Epithelial cell of proximal tubule (primary cell): ENCODE measurements at regions not wholly inside any gene's neighbourhood (a gene's known extent, or its start where the extent isn't known, plus 50 kb on each side); places are given as distances from the start of the nearest gene placed in this dataset.

ENCODE experiments used
- DNase-seq: peaks from one replicate; pipeline ENCODE4 v3.0.0-alpha.2; 2011; ENCODE audit warnings: low read depth
- H3K4me3 ChIP-seq: 2 replicates; pipeline ENCODE4 v1.5.1; 2011; ENCODE audit warnings: low read depth, mild to moderate bottlenecking, low read length
- TF ChIP-seq, protein P1 (sequence below): conservative IDR thresholded peaks from 2 replicates; pipeline ENCODE4 v1.5.1; 2012; ENCODE audit warnings: low read depth, mild to moderate bottlenecking, low read length

DNA sequence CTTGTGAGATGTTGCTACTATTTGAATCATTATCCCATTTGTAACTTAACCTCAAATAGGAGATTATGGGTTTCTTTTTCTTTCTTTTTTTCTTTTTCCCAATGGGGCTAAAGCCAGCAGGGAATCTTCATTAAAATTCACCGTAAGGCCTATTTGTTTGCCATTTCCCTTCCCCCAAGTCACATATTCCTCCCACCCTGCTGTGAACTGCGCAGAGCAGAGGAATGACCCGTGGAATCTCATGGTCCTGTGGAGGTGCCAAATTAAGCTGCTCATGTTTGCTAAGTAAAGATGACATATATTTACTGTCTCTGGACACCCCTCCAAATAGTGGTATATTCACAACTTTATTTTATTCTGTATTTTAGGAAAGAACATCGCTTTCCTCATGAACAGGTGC is 699.3 kb downstream of the RNF144B start:
- no peak overlapping the region for H3K4me3 ChIP-seq
- TF ChIP-seq, protein P1, sequence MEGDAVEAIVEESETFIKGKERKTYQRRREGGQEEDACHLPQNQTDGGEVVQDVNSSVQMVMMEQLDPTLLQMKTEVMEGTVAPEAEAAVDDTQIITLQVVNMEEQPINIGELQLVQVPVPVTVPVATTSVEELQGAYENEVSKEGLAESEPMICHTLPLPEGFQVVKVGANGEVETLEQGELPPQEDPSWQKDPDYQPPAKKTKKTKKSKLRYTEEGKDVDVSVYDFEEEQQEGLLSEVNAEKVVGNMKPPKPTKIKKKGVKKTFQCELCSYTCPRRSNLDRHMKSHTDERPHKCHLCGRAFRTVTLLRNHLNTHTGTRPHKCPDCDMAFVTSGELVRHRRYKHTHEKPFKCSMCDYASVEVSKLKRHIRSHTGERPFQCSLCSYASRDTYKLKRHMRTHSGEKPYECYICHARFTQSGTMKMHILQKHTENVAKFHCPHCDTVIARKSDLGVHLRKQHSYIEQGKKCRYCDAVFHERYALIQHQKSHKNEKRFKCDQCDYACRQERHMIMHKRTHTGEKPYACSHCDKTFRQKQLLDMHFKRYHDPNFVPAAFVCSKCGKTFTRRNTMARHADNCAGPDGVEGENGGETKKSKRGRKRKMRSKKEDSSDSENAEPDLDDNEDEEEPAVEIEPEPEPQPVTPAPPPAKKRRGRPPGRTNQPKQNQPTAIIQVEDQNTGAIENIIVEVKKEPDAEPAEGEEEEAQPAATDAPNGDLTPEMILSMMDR = no peak
- DNase-seq = no peak

DNA sequence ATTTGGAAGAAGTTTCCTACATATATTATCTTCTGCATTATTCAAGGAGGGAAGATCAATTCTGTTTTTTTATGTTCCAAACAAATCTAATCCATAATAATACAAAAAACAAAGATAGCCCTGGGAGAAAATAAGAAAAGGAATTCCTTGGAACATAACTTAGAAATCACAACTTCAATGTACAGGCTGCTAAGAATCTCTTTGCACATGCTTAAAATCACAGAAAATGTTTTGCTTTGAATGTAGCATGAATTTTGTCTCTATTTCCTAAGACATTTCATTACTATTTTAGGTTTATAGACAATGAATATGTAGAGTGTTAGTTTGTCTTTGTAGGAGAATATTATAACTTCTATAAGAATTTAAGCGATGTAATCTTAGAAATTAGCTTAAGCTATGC is 700.1 kb downstream of the RNF144B start:
- no peak overlapping the region for H3K4me3 ChIP-seq
- TF ChIP-seq, protein P1 = no peak
- no peak for DNase-seq

DNA sequence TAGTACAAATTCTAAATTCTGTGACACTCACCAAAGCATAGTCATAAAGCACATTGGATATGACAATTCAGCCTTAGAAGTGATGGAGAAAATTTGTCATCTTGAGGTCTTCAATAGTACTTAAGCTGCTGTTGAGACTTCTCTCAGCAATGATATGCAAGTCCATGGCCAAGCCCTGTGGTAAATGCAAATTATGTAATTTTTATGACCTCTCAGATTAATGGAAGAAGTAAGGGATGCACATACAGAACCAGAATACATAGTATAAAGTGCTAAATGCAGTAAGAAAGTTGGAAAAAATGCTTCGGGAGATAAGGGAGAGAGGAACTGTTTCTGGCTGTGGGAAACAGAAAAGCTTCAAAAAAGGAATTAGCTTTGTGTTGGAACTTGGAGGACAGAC is 700.7 kb downstream of the RNF144B start:
- DNase-seq = no peak
- TF ChIP-seq, protein P1 = no peak
- H3K4me3 ChIP-seq = no peak overlapping the region

DNA sequence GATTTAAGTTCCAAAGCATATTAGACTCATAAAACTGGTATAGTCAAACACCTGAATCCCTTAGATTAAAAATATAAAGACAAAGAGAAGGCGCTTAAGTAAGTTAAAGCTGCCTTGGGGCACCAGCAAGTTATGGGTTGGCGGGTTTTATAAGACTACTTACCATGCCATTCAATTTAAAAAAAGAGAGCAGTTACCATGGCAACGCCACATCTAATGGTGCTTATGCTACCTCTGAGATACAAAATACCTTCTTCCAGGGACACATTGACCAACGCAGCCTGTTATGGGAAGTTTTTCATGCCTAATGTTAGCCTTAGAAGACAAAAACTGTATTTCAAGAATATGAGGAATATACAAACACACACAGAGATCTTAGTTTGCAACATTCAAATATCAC is 713.6 kb downstream of the RNF144B start:
- TF ChIP-seq, protein P1 = no peak
- DNase-seq = no peak
- no peak overlapping the region for H3K4me3 ChIP-seq

DNA sequence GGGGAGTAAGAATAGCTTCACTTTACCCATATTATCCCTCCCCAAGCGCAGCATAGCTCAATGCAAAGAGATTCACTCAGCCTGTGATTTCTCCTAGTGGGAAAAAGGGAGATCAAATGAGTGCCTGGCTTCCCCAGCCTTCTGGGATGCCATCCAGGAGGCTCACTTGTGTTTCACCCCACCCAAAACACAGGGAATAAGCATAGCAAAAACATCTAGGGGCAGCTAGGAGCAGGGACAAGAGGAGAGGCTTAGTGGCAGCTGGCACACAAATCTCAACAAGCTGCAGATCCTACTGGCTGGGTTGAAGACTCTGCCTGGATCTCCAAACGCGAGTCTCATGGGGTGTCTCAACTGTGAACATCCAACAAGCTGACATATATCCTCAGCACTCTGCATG is 715.8 kb downstream of the RNF144B start:
- no peak overlapping the region for H3K4me3 ChIP-seq
- no peak for DNase-seq
- TF ChIP-seq, protein P1 = no peak

DNA sequence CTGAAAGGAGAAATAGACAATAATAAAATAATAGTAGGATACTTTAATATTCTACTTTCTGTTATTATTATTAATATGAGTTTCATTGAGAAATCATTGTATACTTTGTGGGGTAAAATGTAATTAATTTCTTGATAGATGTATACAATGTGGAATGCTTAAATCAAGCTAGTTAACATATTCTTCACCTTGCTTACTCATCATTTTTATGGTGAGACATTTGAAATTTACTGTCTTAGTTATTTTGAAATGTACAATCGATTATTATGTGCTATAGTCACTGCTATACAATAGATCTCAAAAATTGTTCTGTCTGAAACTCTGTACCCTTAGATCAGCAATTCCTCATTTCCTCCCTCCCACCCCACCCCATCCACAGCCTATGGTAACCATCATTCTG is 720.3 kb downstream of the RNF144B start:
- H3K4me3 ChIP-seq = no peak overlapping the region
- TF ChIP-seq, protein P1 = no peak
- no peak for DNase-seq

DNA sequence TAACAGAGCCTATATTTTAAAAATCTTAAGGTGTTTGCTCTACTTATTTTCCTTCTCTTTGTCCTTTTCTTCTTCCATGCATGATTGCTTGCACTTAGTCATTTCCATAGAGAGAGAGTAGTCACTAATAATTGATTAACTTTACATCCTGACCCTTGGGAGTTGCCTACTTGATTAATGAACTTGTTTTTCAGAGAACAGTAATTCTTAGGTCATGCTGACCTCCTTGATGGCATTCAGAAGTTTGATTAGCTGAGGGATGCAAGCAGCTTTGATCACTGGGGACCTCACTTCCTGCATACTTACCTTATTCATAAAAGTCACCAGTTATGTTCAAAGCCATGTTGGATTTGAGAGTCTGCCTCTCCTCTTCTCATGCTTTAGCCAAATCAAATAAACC is 715.6 kb upstream of the ID4 start:
- no peak overlapping the region for H3K4me3 ChIP-seq
- TF ChIP-seq, protein P1 = no peak
- peak; percentile 82 for DNase-seq
